ENCODE measurements at regions not wholly inside any gene's neighbourhood (a gene's known extent, or its start where the extent isn't known, plus 50 kb on each side); places are given as distances from the start of the nearest gene placed in this dataset.

GRCh38 chr19:29390742-29391141 is 135.1 kb upstream of the VSTM2B start:
- TF ChIP-seq EZH2phosphoT487 (IDR thresholded peaks at IDR 0.05; ENCODE audit: insufficient read depth, low read depth) (no peak), EZH2 (IDR thresholded peaks at IDR 0.05; ENCODE audit: insufficient read depth, poor library complexity, severe bottlenecking) (no peak)
- Histone ChIP-seq H3K27me3 (replicated peaks; ENCODE audit: insufficient read depth) (no peaks in the 10 kb centered on the region), H3K4me1 (ENCODE audit: insufficient read depth) (no peaks in the 10 kb centered on the region), H3K9me2 (ENCODE audit: insufficient read depth) (no peaks in the 10 kb centered on the region), H3K9ac (no peak overlapping the region), H2AFZ (no peak overlapping the region), H3F3A (ENCODE audit: insufficient read depth) (no peaks in the 10 kb centered on the region), H3K27ac (no peak overlapping the region), H3K4me3 (no peak overlapping the region), H3K79me2 (ENCODE audit: insufficient read depth) (no peaks in the 10 kb centered on the region), H4K20me1 (ENCODE audit: insufficient read depth) (no peaks in the 10 kb centered on the region), H3K36me3 (ENCODE audit: low read depth) (no peaks in the 10 kb centered on the region), H3K9me3 (ENCODE audit: low read depth) (no peaks in the 10 kb centered on the region), H3K4me2 (ENCODE audit: unreplicated experiment) (no peak overlapping the region)
- no peak for DNase-seq
- in situ Hi-C loops (cut with MboI): no loop called here

GRCh38 chr19:29393915-29394460 is 131.8 kb upstream of the VSTM2B start:
- WGBS, 2 experiments (ENCODE audit: low coverage in 1 of 2, low lambda C conversion rate in 2 of 2, missing lambda C conversion rate in 2 of 2): 35 to 38% methylated on average over 7 of the region's 7 CpGs
- Histone ChIP-seq H3K9ac (no peak overlapping the region), H3K27ac (no peak overlapping the region), H3K9me3 (ENCODE audit: low read depth) (no peaks in the 10 kb centered on the region), H3K27me3 (replicated peaks; ENCODE audit: insufficient read depth) (peaks cover 6% of the 10 kb centered on the region; the same call in 1 of the 2 replicates), H3K79me2 (ENCODE audit: insufficient read depth) (no peaks in the 10 kb centered on the region), H3K9me2 (ENCODE audit: insufficient read depth) (no peaks in the 10 kb centered on the region), H3K36me3 (ENCODE audit: low read depth) (no peaks in the 10 kb centered on the region), H3K4me1 (ENCODE audit: insufficient read depth) (no peaks in the 10 kb centered on the region), H3K4me3 (no peak overlapping the region), H3F3A (ENCODE audit: insufficient read depth) (no peaks in the 10 kb centered on the region), H3K4me2 (ENCODE audit: unreplicated experiment) (no peak overlapping the region), H2AFZ (no peak overlapping the region), H4K20me1 (ENCODE audit: insufficient read depth) (no peaks in the 10 kb centered on the region)
- no peak for TF ChIP-seq EZH2phosphoT487 (IDR thresholded peaks at IDR 0.05; ENCODE audit: insufficient read depth, low read depth)
- DNase-seq: no peak
- in situ Hi-C loops (cut with MboI): no loop called here

GRCh38 chr19:29395111-29395733 is 130.6 kb upstream of the VSTM2B start:
- H3K36me3 ChIP-seq (ENCODE audit: low read depth): no peaks in the 10 kb centered on the region
- in situ Hi-C loops (cut with MboI): no loop called here

GRCh38 chr19:29395734-29396414 is 129.9 kb upstream of the VSTM2B start:
- H3F3A ChIP-seq (ENCODE audit: insufficient read depth): no peaks in the 10 kb centered on the region
- no peak overlapping the region for H3K27ac ChIP-seq
- H2AFZ ChIP-seq: no peak overlapping the region
- H4K20me1 ChIP-seq (ENCODE audit: insufficient read depth): no peaks in the 10 kb centered on the region
- in situ Hi-C loops (cut with MboI): no loop called here
- peaks cover 14% of the 10 kb centered on the region for H3K27me3 ChIP-seq (replicated peaks; ENCODE audit: insufficient read depth)
- no peaks in the 10 kb centered on the region for H3K4me1 ChIP-seq (ENCODE audit: insufficient read depth)
- H3K36me3 ChIP-seq (ENCODE audit: low read depth): no peaks in the 10 kb centered on the region
- no peak for TF ChIP-seq EZH2 (IDR thresholded peaks at IDR 0.05; ENCODE audit: insufficient read depth, poor library complexity, severe bottlenecking)
- TF ChIP-seq EZH2phosphoT487 (IDR thresholded peaks at IDR 0.05; ENCODE audit: insufficient read depth, low read depth): no peak
- no peak overlapping the region for H3K9ac ChIP-seq
- H3K9me2 ChIP-seq (ENCODE audit: insufficient read depth): no peaks in the 10 kb centered on the region
- H3K79me2 ChIP-seq (ENCODE audit: insufficient read depth): no peaks in the 10 kb centered on the region
- no peaks in the 10 kb centered on the region for H3K9me3 ChIP-seq (ENCODE audit: low read depth)
- no peak for DNase-seq
- H3K4me2 ChIP-seq (ENCODE audit: unreplicated experiment): no peak overlapping the region
- 73 to 88% methylated on average over 4 of the region's 4 CpGs for WGBS, 2 experiments (ENCODE audit: low coverage in 1 of 2, low lambda C conversion rate in 2 of 2, missing lambda C conversion rate in 2 of 2)
- H3K4me3 ChIP-seq: no peak overlapping the region

More at GRCh38 chr19:29395111-29395733, 130.6 kb upstream of the VSTM2B start:
- Histone ChIP-seq H3K4me2 (ENCODE audit: unreplicated experiment) (no peak overlapping the region), H3K4me3 (no peak overlapping the region), H3F3A (ENCODE audit: insufficient read depth) (no peaks in the 10 kb centered on the region), H3K27ac (no peak overlapping the region), H3K79me2 (ENCODE audit: insufficient read depth) (no peaks in the 10 kb centered on the region), H2AFZ (no peak overlapping the region), H3K9me2 (ENCODE audit: insufficient read depth) (no peaks in the 10 kb centered on the region), H3K27me3 (replicated peaks; ENCODE audit: insufficient read depth) (peaks cover 14% of the 10 kb centered on the region), H3K9ac (no peak overlapping the region), H3K9me3 (ENCODE audit: low read depth) (no peaks in the 10 kb centered on the region), H3K4me1 (ENCODE audit: insufficient read depth) (no peaks in the 10 kb centered on the region), H4K20me1 (ENCODE audit: insufficient read depth) (no peaks in the 10 kb centered on the region)
- no peak for DNase-seq
- 51 to 53% methylated on average over 13 of the region's 13 CpGs for WGBS, 2 experiments (ENCODE audit: low coverage in 1 of 2, low lambda C conversion rate in 2 of 2, missing lambda C conversion rate in 2 of 2)
- TF ChIP-seq EZH2phosphoT487 (IDR thresholded peaks at IDR 0.05; ENCODE audit: insufficient read depth, low read depth): no peak
- TF ChIP-seq EZH2 (IDR thresholded peaks at IDR 0.05; ENCODE audit: insufficient read depth, poor library complexity, severe bottlenecking): no peak
